ENCODE measurements at regions not wholly inside any gene's neighbourhood (a gene's known extent, or its start where the extent isn't known, plus 50 kb on each side); places are given as distances from the start of the nearest gene placed in this dataset.
"Not testable (repeated sequence)": the region's sequence is repeated elsewhere in the genome, so short reads cannot be mapped to it uniquely, and the experiment has no call there.

- DNase-seq: no peak
Measured at GRCh38 chr2:65594150-65594549, 161.8 kb upstream of the SPRED2 start.

DNA sequence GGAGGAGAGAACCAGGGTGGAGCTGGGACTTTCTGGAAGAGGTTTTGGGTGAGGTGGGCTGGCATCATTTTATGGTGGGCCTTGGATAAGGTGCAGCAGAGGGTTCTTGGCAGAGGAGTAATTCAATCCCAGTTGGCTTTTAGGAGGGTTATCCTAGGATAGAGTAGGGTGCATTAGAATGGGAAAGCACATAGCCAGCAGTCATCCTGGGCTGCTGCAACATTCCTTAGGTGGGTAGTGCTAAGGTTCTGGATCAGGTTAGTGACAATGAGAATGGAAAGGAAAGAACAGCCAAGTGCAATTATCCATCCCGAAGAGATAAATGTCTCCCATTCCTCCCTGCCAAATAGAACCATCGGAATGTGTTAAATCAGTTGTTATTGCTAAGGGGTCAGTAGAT lies 157.3 kb upstream of the SPRED2 start:
- no peak for DNase-seq

DNA sequence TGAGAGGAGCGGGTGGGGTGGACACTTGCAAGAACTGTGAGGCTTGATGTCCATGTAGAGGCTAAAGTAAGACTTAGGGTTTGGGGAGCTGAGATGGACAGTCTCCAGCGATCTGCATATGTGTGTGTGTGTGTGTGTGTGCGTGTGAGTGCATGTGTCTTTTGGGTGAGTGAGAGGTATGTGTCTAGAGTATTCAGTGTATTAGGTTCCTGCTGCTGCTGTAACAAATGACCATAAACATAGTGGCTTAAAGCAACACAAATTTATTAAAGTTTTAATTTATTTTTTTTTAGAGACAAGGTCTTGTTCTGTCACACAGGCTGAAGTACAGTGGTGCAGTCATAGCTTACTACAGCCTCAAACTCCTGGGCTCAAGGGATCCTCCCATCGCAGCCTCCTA lies 155.4 kb upstream of the SPRED2 start:
- no peak for DNase-seq

DNA sequence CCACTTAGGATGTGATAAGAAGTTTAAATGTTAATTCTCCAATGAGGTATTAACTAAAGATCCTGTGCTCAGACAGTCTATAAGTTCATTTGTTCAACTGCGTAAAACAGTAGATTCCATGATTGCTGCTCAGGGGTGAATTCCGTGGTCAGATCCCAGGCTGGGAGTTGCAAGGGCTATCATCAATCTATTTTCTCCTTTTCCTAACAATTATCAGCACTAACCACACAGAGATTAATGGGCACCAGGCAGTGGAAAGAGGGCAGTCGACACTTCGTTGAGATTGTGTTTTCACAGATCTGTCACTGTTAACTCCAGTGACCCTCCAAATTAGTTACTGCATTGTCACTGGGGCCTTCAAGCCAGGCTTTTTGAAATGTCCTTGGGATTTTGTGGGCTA lies 154.1 kb upstream of the SPRED2 start:
- no peak for DNase-seq

DNA sequence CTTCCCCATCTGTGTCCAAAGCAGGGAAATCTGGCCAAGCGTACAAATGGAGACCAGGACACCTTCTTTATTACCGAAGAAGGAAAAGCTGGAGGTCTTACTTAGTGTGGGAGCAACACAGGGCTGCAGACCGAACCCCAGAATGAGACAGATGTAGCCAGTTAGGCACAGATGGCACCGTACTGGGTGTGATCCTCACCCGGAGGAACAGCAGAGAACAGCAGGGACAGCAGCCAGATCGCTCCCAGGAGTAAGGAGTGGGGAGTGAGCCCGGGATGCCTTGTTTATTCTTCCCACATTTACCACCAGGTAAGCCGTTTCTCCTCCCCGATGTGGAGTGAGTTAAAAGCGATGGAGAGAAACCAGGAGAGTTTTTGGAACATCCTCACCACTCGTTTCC lies 150.7 kb upstream of the SPRED2 start:
- DNase-seq: no peak

DNA sequence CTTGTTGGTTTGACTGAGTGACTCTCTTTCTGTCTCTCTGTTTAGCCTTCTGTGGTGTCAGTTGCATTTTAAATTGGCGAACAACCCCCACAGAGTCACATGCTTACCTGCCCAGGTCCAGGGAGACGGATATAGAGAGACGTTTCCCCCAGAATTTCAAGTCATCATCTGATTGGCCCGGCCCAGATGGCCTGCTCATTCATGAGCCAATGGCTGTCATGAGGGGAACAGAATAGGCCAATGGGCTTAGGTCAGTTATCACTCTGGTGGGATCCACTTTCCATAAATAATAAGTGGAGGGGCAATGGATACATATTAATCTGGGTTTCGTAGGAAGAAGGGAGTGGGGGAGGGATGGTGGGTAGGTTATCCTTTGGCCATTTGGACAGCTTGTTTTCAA lies 150.0 kb upstream of the SPRED2 start:
- no peak for DNase-seq

DNA sequence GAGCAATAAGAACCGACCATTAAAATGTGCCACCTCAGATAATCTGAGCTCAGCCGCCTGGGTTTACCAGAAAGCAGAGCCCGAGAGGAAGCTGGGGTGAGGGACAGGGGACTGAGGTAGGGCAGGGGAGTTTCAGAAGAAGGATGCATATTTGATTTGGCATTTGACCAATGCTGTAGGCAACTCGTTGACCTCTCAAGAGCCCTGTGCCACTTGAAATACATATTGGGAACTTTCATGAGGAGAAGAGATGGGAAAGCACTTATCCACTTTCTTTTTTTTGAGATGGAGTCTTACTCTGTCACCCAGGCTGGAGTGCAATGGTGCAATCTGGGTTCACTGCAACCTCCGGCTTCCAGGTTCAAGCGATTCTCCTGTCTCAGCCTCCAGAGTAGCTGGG lies 148.4 kb upstream of the SPRED2 start:
- DNase-seq: no peak

DNA sequence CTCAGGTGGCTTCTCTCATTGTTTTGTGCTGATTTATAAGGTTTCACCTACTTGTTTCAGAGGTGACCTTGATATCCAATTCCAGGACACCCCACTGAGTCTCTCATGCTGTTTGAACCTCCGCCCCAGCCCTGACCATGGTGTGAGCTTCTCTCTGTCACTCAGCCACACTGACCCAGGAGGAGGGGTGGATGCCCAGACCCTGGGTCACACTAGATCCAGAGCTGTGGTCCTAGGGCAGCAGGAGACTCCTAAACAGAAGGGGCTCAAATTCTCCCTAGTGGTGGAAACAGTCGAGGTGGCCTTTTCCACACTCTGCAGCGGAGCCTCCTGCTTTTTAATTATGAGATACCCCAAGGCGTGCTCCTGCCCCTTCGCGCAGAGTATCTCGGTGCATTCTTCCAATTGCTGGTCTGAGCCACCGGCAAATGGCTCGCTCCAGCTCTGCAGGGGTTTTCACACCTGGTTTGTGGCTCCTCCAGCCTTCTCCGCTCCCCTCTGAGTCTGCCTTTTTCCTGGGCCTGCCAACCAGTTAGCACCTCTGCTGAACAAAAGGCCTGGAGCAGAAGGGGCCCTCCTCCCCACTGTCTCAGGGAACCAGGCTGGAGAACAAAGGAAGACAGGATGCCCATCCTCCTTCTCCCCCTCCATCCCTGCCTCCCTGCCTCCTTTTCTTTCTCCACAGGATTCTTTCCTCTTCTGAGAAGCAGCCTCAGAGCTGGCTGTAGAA lies 147.3 kb upstream of the SPRED2 start:
- DNase-seq: no peak

GRCh38 chr2:65577654-65578053 lies 145.3 kb upstream of the SPRED2 start:
- DNase-seq: no peak

GRCh38 chr2:65576861-65577601 lies 144.6 kb upstream of the SPRED2 start:
- no peak for DNase-seq

DNA sequence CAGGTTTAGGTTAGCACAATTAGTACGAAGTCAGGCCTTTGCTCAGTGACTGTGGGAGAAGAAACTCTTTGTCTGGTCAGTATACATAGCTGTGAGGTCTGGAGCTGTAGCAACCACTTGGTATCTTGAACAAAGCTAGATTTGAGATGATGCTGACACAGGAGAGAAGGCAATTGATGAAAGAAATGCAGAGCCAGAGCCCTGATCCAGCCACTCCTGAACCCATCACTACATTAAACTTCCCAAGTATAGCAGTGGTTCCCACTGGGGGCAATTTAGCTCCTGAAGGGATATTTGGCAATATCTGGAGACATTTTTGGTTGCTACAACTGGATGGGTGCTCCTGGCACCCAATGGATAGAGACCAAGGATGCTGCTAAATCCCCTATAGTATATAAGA lies 143.9 kb upstream of the SPRED2 start:
- no peak for DNase-seq

- no peak for DNase-seq
Measured at GRCh38 chr2:65574993-65575392, 142.6 kb upstream of the SPRED2 start.

GRCh38 chr2:65568656-65569440 lies 136.4 kb upstream of the SPRED2 start:
- DNase-seq: not testable (repeated sequence)

- no peak for DNase-seq
Measured at GRCh38 chr2:65566617-65567016, 134.2 kb upstream of the SPRED2 start.

GRCh38 chr2:65565681-65566080 lies 133.3 kb upstream of the SPRED2 start:
- no peak for DNase-seq

DNA sequence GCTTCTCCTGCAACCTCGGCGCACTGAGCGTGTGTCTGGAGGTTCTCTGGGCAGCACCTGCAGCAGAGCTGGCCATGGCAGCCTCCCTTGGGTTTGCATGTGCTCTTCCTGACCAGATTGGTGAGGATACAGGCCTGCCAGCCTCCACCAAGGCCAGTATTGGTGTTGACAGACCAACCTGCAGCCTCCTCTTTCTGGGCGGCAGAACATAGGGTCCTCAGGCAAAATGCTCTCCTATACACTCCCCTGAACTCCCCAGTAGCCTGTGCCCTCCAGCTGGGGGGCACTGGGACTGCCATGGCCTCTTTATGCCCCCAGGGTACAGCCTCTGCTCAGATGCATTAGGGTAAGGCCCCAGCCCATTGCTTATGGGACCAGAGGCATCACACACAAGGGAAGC lies 131.9 kb upstream of the SPRED2 start:
- no peak for DNase-seq

GRCh38 chr2:65562890-65563289 lies 130.5 kb upstream of the SPRED2 start:
- no peak for DNase-seq

GRCh38 chr2:65558743-65559142 lies 126.3 kb upstream of the SPRED2 start:
- no peak for DNase-seq

GRCh38 chr2:65557616-65558573 lies 125.5 kb upstream of the SPRED2 start:
- DNase-seq: no peak

GRCh38 chr2:65554765-65555591 lies 122.6 kb upstream of the SPRED2 start:
- DNase-seq: no peak

GRCh38 chr2:65553504-65554074 lies 121.2 kb upstream of the SPRED2 start:
- DNase-seq: no peak
